ENCODE measurements at regions not wholly inside any gene's neighbourhood (a gene's known extent, or its start where the extent isn't known, plus 50 kb on each side); places are given as distances from the start of the nearest gene placed in this dataset.

- no peak overlapping the region for H3K27ac ChIP-seq
- no peaks in the 10 kb centered on the region for H3K27me3 ChIP-seq
- H3K4me1 ChIP-seq: no peaks in the 10 kb centered on the region
- DNase-seq: no peak
- no peak overlapping the region for H3K4me3 ChIP-seq
- no peaks in the 10 kb centered on the region for H3K36me3 ChIP-seq
- H3K9me3 ChIP-seq: no peaks in the 10 kb centered on the region
- intact Hi-C loops (cut with DNase I): no loop called here
- no peak for ATAC-seq
- no peak for TF ChIP-seq CTCF (IDR thresholded peaks at IDR 0.05)
These were observed 85.7 kb upstream of the UBE2E1 start for GRCh38 chr3:23720059-23720458.

- no peaks in the 10 kb centered on the region for H3K36me3 ChIP-seq
- H3K9me3 ChIP-seq: no peaks in the 10 kb centered on the region
- intact Hi-C loops (cut with DNase I): no loop called here
- H3K4me1 ChIP-seq: no peaks in the 10 kb centered on the region
- no peaks in the 10 kb centered on the region for H3K27me3 ChIP-seq
- H3K27ac ChIP-seq: no peak overlapping the region
- H3K4me3 ChIP-seq: no peak overlapping the region
- TF ChIP-seq CTCF (IDR thresholded peaks at IDR 0.05): no peak
- ATAC-seq (no peak), DNase-seq (no peak)
These were observed 84.9 kb upstream of the UBE2E1 start for GRCh38 chr3:23720885-23721284.

GRCh38 chr3:23723141-23723540 lies 82.6 kb upstream of the UBE2E1 start:
- no peak for ATAC-seq
- DNase-seq: no peak
- Histone ChIP-seq H3K27me3 (no peaks in the 10 kb centered on the region), H3K4me3 (no peak overlapping the region), H3K36me3 (no peaks in the 10 kb centered on the region), H3K27ac (no peak overlapping the region), H3K4me1 (no peaks in the 10 kb centered on the region), H3K9me3 (no peaks in the 10 kb centered on the region)
- no peak for TF ChIP-seq CTCF (IDR thresholded peaks at IDR 0.05)
- intact Hi-C loops (cut with DNase I): no loop called here

GRCh38 chr3:23723930-23724329 lies 81.8 kb upstream of the UBE2E1 start:
- no peaks in the 10 kb centered on the region for H3K36me3 ChIP-seq
- H3K27ac ChIP-seq: no peak overlapping the region
- no peaks in the 10 kb centered on the region for H3K4me1 ChIP-seq
- H3K27me3 ChIP-seq: no peaks in the 10 kb centered on the region
- H3K4me3 ChIP-seq: no peak overlapping the region
- intact Hi-C loops (cut with DNase I): no loop called here
- no peak for TF ChIP-seq CTCF (IDR thresholded peaks at IDR 0.05)
- ATAC-seq (peak; percentile 74), DNase-seq (no peak)
- H3K9me3 ChIP-seq: no peaks in the 10 kb centered on the region

GRCh38 chr3:23726811-23727548 lies 78.8 kb upstream of the UBE2E1 start:
- Histone ChIP-seq H3K4me1 (no peaks in the 10 kb centered on the region), H3K4me3 (no peak overlapping the region), H3K9me3 (no peaks in the 10 kb centered on the region), H3K27me3 (no peaks in the 10 kb centered on the region), H3K36me3 (no peaks in the 10 kb centered on the region), H3K27ac (no peak overlapping the region)
- ATAC-seq (peak; percentile 34), DNase-seq (no peak)
- TF ChIP-seq CTCF (IDR thresholded peaks at IDR 0.05): no peak
- intact Hi-C loops (cut with DNase I): no loop called here
